IPS DF 6.9 (cell line): ENCODE measurements at regions not wholly inside any gene's neighbourhood (a gene's known extent, or its start where the extent isn't known, plus 50 kb on each side); places are given as distances from the start of the nearest gene placed in this dataset.
"Not testable (repeated sequence)": the region's sequence is repeated elsewhere in the genome, so short reads cannot be mapped to it uniquely, and the experiment has no call there.

Source experiments
- DNase-seq: peaks from one replicate; pipeline ENCODE4 v3.0.0-alpha.2; 2013; ENCODE audit warnings: low read depth, low spot score
- H3K27ac ChIP-seq: one replicate; pipeline ENCODE4 v1.5.1; 2013; ENCODE audit warnings: low read length, control low read depth
- H3K27me3 ChIP-seq: 2 replicates; pipeline ENCODE4 v1.6.1; 2013; ENCODE audit warnings: mild to moderate bottlenecking, low read length; ENCODE audit not compliant: control insufficient read depth, insufficient read depth
- H3K36me3 ChIP-seq: 2 replicates; pipeline ENCODE4 v1.6.1; 2013; ENCODE audit warnings: low read length; ENCODE audit not compliant: control insufficient read depth, insufficient read depth
- H3K4me1 ChIP-seq: 2 replicates; pipeline ENCODE4 v1.6.1; 2013; ENCODE audit warnings: low read length; ENCODE audit not compliant: control insufficient read depth, insufficient read depth
- H3K4me3 ChIP-seq: 2 replicates; pipeline ENCODE4 v1.5.1; 2013; ENCODE audit warnings: mild to moderate bottlenecking, low read length
- H3K9me3 ChIP-seq: 2 replicates; pipeline ENCODE4 v1.6.1; 2013; ENCODE audit warnings: low read length, inconsistent platforms; ENCODE audit not compliant: control insufficient read depth, insufficient read depth
- WGBS: extraction: QIAGEN DNeasy Blood & Tissue Kit; methylation state at CpG from one replicate; pipeline ENCODE4 v1.1.7; 2013; ENCODE audit warnings: mixed read lengths, missing lambda C conversion rate; ENCODE audit not compliant: insufficient read length, insufficient coverage; 5-methylcytosine and 5-hydroxymethylcytosine counted together

DNA sequence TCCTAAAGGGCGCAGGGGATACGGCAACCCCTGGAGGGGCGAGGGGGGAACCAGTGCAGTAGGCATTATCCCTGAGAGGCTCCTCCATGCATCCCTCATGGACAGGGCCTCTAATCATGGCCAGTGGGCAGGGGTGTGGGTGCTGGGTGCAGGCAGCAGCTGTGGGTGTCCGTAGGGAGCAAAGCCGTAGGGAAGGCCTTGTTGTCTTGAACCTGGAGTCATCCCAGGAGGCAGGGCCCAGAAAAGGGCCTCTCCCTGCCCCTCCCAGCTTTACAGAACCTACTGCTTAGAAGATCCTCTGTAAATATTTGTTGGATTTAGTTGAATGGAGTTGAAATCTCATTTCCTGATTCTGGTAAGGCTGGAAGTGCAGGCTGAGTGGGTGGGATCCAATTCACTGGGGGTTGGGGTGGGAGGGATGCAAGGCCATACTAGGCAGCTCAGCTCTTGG lies 207.0 kb upstream of the HAAO start:
- WGBS, result no CpG with 5 or more reads among the region's 5 CpGs
- Histone ChIP-seq H3K4me1 (0 out of 2 replicates have a peak, but pooled peaks cover 1% of the 10 kb centered on the region), H3K4me3 (no peak overlapping the region), H3K27ac (no peak overlapping the region), H3K27me3 (no peaks in the 10 kb centered on the region), H3K36me3 (0 out of 2 replicates have a peak, but pooled peaks cover 2% of the 10 kb centered on the region), H3K9me3 (no peaks in the 10 kb centered on the region)
- DNase-seq, result no peak

DNA sequence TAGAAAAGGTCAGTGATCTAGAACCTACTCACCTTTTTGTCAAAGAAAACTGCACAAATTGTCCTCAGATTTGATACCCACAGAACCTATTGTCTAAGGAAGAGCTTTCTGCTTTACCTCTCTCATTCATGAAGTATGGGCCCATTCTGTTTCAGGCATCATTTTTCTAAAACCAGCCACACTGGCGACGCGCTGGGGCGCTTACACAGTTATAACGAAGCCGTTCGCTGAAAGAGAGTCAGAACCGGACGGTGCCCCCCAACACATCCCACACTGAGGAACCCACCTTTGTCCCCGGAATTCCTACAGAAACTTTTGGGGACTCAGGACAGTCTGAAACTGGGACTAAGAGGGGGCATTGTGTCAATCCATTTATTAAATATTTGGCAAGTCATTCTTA lies 206.3 kb upstream of the HAAO start:
- no CpG with 5 or more reads among the region's 10 CpGs for WGBS
- Histone ChIP-seq H3K9me3 (no peaks in the 10 kb centered on the region), H3K27me3 (no peaks in the 10 kb centered on the region), H3K4me3 (no peak overlapping the region), H3K4me1 (0 out of 2 replicates have a peak, but pooled peaks cover 1% of the 10 kb centered on the region), H3K36me3 (0 out of 2 replicates have a peak, but pooled peaks cover 2% of the 10 kb centered on the region), H3K27ac (no peak overlapping the region)
- DNase-seq, result no peak

DNA sequence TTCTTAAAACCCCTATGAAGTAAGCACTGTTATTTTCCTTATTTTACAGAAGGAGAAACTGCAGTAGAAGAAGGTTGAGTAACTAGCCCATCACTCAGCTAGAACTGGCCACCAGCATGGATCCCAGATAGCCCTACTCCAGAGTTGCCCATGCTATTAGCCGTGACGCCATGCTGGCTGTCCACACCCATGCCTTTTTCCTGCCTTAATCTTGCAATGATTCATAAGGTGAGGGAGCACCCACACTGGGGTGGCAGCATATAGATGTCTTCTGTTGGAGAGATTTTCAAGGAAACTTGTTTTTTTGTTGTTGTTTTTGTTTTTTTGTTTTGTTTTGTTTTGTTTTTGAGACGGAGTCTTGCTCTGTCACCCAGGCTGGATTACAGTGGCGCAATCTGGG lies 204.1 kb upstream of the HAAO start:
- Histone ChIP-seq H3K36me3 (0 out of 2 replicates have a peak, but pooled peaks cover 2% of the 10 kb centered on the region), H3K27ac (no peak overlapping the region), H3K4me1 (0 out of 2 replicates have a peak, but pooled peaks cover 1% of the 10 kb centered on the region), H3K27me3 (no peaks in the 10 kb centered on the region), H3K9me3 (no peaks in the 10 kb centered on the region), H3K4me3 (no peak overlapping the region)
- DNase-seq, result no peak
- WGBS, result no CpG with 5 or more reads among the region's 4 CpGs

DNA sequence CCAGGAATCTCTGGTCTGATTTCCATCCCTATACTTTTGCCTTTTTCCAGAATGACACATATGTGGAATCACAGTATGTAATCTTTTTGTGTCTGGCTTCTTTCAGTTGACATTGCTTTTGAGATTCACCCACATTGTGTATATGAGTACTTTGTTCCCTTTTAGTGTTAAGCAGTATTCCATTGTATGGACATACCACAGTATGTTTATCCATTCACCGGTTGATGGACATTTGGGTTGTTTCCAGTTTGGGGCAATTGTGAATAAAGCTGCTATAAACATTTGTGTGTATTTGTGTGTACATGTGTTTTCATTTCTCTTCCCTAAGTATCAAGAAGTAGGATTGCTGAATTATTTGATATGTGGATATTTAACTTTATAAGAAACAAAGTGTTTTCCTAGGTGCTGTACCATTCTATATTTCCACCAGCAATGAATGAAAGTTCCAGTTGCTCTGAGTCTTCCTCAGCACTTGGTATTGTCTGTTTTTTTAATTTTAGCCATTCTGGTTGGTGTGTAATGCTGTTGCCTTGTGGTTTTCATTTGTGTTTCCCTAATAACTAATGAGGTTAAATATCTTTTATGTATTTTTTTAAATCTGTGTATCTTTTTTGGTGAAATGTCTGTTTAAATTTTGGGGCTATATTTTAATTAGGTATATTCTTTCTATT lies 203.5 kb upstream of the HAAO start:
- H3K4me3 ChIP-seq, result no peak overlapping the region
- H3K4me1 ChIP-seq, result 0 out of 2 replicates have a peak, but pooled peaks cover 1% of the 10 kb centered on the region
- no peaks in the 10 kb centered on the region for H3K9me3 ChIP-seq
- H3K36me3 ChIP-seq, result 0 out of 2 replicates have a peak, but pooled peaks cover 2% of the 10 kb centered on the region
- no peak overlapping the region for H3K27ac ChIP-seq
- no peaks in the 10 kb centered on the region for H3K27me3 ChIP-seq
- DNase-seq, result no peak
- WGBS, result no CpG with 5 or more reads among the region's 1 CpG

DNA sequence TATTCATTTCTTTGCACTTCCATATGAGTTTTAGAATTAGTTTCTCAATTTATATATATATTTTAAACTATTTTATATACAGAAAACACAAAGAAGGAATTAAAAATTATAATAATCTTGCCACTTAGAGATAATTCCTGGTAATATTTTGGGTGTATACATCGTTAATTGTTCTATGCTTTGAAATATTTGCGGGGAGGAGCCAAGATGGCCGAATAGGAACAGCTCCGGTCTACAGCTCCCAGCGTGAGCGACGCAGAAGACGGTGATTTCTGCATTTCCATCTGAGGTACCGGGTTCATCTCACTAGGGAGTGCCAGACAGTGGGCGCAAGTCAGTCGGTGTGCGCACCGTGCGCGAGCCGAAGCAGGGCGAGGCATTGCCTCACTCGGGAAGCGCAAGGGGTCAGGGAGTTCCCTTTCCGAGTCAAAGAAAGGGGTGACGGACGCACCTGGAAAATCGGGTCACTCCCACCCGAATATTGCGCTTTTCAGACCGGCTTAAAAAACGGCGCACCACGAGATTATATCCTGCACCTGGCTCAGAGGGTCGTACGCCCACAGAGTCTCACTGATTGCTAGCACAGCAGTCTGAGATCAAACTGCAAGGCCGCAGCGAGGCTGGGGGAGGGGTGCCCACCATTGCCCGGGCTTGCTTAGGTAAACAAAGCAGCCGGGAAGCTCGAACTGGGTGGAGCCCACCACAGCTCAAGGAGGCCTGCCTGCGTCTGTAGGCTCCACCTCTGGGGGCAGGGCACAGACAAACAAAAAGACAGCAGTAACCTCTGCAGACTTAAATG lies 197.1 kb upstream of the HAAO start:
- not testable (repeated sequence) for H3K36me3 ChIP-seq, H3K4me3 ChIP-seq, H3K27me3 ChIP-seq, H3K9me3 ChIP-seq, DNase-seq, H3K4me1 ChIP-seq, H3K27ac ChIP-seq
- no CpG with 5 or more reads among the region's 37 CpGs for WGBS

DNA sequence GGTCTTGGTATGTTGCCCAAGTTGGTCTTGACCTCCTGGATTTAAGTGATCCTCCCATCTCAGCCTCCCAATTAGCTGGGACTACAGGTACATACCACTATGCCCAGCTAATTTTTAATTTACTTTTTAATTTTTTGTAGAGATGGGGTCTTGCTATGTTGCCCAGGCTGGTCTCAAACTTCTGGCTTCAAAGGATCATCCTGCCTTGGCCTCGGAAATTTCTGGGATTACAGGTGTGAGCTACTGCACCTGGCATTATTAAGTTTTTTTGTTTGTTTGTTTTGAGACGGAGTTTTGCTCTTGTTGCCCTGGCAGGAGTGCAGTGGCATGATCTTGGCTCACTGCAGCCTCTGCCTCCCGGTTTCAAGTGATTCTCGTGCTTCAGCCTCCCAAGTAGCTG lies 195.7 kb upstream of the HAAO start:
- WGBS, result no CpG with 5 or more reads among the region's 4 CpGs
- not testable (repeated sequence) for H3K9me3 ChIP-seq, DNase-seq, H3K4me3 ChIP-seq, H3K27me3 ChIP-seq, H3K27ac ChIP-seq, H3K36me3 ChIP-seq, H3K4me1 ChIP-seq

DNA sequence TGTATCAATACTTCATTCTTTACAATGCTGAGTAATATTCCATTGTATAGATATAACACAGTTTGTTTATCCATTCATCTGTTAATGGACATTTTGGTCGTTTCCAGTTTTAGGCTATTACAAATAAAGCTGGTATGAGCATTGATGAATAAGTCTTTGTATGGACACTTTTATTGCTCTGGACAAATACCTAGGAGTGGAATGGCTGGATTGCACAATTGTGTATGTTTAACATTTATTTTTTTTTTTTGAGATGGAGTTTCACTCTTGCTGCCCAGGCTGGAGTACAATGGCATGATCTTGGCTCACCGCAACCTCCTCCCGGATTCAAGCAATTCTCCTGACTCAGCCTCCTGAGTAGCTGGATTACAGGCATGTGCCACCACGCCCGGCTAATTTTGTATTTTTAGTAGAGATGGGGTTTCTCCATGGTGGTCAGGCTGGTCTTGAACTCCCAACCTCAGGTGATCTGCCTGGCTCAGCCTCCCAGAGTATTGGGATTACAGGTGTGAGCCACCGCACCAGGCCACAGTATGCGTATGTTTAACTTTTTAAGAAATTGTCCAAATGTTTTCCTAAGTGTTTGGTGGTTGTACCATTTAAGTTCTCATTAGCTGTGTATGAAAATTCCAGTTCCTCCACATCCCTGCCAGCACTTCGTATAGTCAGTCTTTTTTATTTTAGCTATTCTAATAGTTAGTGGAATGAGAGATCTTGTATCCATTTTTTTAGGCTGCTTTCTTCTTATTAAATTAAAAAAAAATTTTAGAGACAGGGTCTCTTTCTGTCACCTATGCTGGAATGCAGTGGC lies 194.9 kb upstream of the HAAO start:
- H3K27ac ChIP-seq, result no peak overlapping the region
- no peak overlapping the region for H3K4me3 ChIP-seq
- no peak for DNase-seq
- no peaks in the 10 kb centered on the region for H3K36me3 ChIP-seq
- no peaks in the 10 kb centered on the region for H3K27me3 ChIP-seq
- H3K4me1 ChIP-seq, result no peaks in the 10 kb centered on the region
- no CpG with 5 or more reads among the region's 8 CpGs for WGBS
- no peaks in the 10 kb centered on the region for H3K9me3 ChIP-seq

DNA sequence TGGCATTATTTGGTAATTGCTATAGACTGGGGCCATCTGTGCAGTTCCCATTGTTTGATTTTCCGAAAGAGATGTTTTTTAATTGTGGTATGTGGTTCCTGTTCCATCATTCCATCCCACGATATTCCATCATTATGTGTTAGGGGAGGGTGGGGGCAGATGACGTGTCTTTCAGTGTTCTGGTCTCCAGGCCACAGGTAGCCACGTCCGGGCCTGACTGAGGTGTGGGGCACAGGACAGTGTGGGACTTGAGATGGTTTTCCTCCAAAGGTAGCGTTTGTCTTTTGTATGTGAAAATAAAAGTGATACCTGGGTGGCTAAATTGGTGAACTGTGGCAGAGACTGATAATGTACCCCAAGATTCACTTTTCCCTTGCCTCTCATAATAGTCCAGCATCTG lies 192.2 kb upstream of the HAAO start:
- Histone ChIP-seq H3K4me3 (no peak overlapping the region), H3K27ac (no peak overlapping the region), H3K36me3 (no peaks in the 10 kb centered on the region), H3K4me1 (no peaks in the 10 kb centered on the region), H3K9me3 (no peaks in the 10 kb centered on the region), H3K27me3 (no peaks in the 10 kb centered on the region)
- WGBS, result no CpG with 5 or more reads among the region's 6 CpGs
- no peak for DNase-seq

DNA sequence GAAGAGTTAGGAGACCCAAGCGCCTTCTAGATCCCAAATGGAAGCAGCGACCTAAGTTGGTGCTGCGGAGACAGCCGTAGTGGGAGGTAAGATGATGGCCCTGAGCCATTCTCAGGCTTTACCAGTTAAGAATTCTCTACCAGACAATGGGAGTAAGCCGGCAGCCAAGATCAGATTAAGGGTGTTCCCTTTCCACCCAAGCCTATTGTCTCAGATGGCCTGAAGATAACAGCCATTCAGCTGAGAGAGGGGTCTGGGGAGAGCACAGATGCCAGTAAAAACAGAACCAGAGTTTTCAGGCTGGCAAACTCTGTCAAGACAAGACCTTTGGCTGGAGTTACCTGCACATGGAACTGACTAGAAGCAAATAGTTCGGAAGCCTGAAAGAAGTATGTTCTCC lies 191.7 kb upstream of the HAAO start:
- Histone ChIP-seq H3K4me3 (no peak overlapping the region), H3K36me3 (no peaks in the 10 kb centered on the region), H3K27ac (no peak overlapping the region), H3K27me3 (no peaks in the 10 kb centered on the region), H3K4me1 (no peaks in the 10 kb centered on the region), H3K9me3 (no peaks in the 10 kb centered on the region)
- DNase-seq, result no peak
- WGBS, result no CpG with 5 or more reads among the region's 6 CpGs

DNA sequence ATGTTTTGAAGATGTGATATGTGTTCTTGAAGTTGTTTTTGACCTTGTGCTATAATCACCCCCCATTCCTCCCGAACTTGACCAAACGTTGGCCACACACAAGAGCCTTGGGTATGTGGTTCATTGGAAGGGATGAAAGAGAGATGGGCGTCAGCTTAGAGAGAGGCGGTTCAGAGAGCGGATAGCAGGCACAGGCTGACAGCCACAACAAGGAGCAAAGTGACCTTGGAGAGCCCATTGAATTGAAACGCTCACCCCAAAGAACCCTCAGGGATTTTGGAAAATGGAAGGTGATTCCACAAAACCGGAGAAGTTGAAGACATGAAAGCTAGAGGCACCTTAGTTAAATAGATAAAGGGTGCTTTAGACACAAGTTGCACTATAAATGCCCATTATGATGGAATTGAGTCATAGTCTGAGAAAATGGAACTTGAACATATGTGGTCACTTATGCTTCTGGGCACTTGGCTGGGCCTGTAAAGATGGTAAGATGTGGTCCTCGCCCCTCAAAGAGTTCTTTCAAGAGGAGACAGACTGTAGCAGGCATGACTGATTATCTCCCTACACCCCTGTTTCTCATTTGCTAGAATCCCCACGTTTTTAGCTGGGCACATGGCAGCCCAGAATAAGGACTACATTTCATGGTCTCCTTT lies 188.5 kb upstream of the HAAO start:
- Histone ChIP-seq H3K27me3 (no peaks in the 10 kb centered on the region), H3K4me3 (no peak overlapping the region), H3K27ac (no peak overlapping the region), H3K36me3 (no peaks in the 10 kb centered on the region), H3K4me1 (no peaks in the 10 kb centered on the region), H3K9me3 (no peaks in the 10 kb centered on the region)
- no CpG with 5 or more reads among the region's 9 CpGs for WGBS
- DNase-seq, result no peak
